Kidney (tissue), 13 donors: ENCODE measurements at regions not wholly inside any gene's neighbourhood (a gene's known extent, or its start where the extent isn't known, plus 50 kb on each side); places are given as distances from the start of the nearest gene placed in this dataset.

Experiments
- DNase-seq, 5 donors: peaks; one replicate each; pipeline ENCODE4 v3.0.0-alpha.2; 2013 to 2020
- FAIRE-seq: peaks from 2 replicates; lab custom pipeline; 2012; peaks lifted over from hg19 to GRCh38; lab: Jason Lieb, UNC
- H3K27ac ChIP-seq, 2 donors: one replicate each; pipeline ENCODE4 v1.7.0; 2013; ENCODE audit warnings: low read depth in 2 of 2, low read length in 2 of 2, inconsistent platforms in 1 of 2
- H3K27me3 ChIP-seq: one replicate; pipeline ENCODE4 v1.7.1; 2013; ENCODE audit warnings: low read length, inconsistent platforms; ENCODE audit not compliant: control insufficient read depth, insufficient read depth
- H3K36me3 ChIP-seq, 3 donors: one replicate each; pipeline versions ENCODE4 v1.7.0 to v1.7.1; 2013; ENCODE audit warnings: low read length in 3 of 3, control low read depth in 1 of 3, inconsistent platforms in 1 of 3; ENCODE audit not compliant: insufficient read depth in 3 of 3, control insufficient read depth in 2 of 3
- H3K4me1 ChIP-seq, 3 donors: one replicate each; pipeline versions ENCODE4 v1.7.0 to v1.7.1; 2013; ENCODE audit warnings: low read length in 3 of 3, inconsistent platforms in 1 of 3, low read depth in 1 of 3; ENCODE audit not compliant: control insufficient read depth in 2 of 3, insufficient read depth in 2 of 3
- H3K4me3 ChIP-seq, 3 donors: one replicate each; pipeline versions ENCODE4 v1.7.0 to v1.8.1; 2013; ENCODE audit warnings: low read length in 3 of 3, control low read depth in 1 of 3, inconsistent platforms in 1 of 3
- H3K9ac ChIP-seq, 3 donors: one replicate each; pipeline versions ENCODE4 v1.7.0 to v1.7.1; 2013; ENCODE audit warnings: low read length in 3 of 3, control low read depth in 1 of 3, inconsistent platforms in 1 of 3
- H3K9me3 ChIP-seq, 3 donors: one replicate each; pipeline versions ENCODE4 v1.7.0 to v1.7.1; 2013; ENCODE audit warnings: low read length in 3 of 3, control low read depth in 1 of 3, inconsistent platforms in 1 of 3; ENCODE audit not compliant: control insufficient read depth in 2 of 3, insufficient read depth in 1 of 3
- intact Hi-C: fragments of 100-400 bp; cut with DNase I; formaldehyde crosslinking; loops from one replicate; pipeline ENCODE4 v1.11.1; 2022
- TF ChIP-seq, protein P1 (sequence below): IDR thresholded peaks from 3 replicates; pipeline ENCODE4 v1.5.1; 2012; ENCODE audit warnings: mild to moderate bottlenecking, moderate library complexity, borderline replicate concordance; ENCODE audit not compliant: insufficient read depth; ENCODE audit errors: extremely low read depth
- donor health status: control.
- donor health status: control.
- donor health status: control.
- donor health status: control.
- donor health status: control.
- donor health status: DM: yes; HTN: yes; CAD: no.
- donor health status: Normal renal cell carcinoma (clear cell type).

DNA sequence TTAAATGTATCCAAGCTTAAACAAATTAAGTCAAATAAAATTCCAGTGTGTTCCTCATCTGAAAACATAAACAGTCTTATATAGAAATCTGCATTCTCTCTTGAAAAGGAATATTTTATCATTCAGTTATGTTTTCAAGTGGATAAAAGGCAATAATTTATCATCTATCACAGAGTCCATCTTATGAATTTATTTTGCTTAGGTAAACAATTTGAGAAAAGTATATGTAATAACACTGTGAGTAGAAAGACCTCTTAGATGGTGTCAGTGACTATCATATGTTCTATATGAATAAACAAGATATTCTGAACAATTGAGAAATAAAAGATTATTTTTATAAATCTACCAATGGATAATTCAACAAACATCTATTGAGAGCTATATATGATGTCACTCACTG lies 397.6 kb upstream of the GJE1 start:
- intact Hi-C loops: no loop called here
- Histone ChIP-seq H3K27me3 (no peaks in the 10 kb centered on the region), H3K9ac (no peak overlapping the region), H3K36me3 (no peaks in the 10 kb centered on the region), H3K4me1 (no peaks in the 10 kb centered on the region), H3K27ac (no peak overlapping the region), H3K9me3 (no peaks in the 10 kb centered on the region), H3K4me3 (no peak overlapping the region)
- no peak for DNase-seq
- FAIRE-seq: no peak
- TF ChIP-seq, protein P1, sequence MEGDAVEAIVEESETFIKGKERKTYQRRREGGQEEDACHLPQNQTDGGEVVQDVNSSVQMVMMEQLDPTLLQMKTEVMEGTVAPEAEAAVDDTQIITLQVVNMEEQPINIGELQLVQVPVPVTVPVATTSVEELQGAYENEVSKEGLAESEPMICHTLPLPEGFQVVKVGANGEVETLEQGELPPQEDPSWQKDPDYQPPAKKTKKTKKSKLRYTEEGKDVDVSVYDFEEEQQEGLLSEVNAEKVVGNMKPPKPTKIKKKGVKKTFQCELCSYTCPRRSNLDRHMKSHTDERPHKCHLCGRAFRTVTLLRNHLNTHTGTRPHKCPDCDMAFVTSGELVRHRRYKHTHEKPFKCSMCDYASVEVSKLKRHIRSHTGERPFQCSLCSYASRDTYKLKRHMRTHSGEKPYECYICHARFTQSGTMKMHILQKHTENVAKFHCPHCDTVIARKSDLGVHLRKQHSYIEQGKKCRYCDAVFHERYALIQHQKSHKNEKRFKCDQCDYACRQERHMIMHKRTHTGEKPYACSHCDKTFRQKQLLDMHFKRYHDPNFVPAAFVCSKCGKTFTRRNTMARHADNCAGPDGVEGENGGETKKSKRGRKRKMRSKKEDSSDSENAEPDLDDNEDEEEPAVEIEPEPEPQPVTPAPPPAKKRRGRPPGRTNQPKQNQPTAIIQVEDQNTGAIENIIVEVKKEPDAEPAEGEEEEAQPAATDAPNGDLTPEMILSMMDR: no peak

- no peak for FAIRE-seq
- DNase-seq: no peak
Measured at GRCh38 chr6:141734071-141734840, 398.5 kb upstream of the GJE1 start.

DNA sequence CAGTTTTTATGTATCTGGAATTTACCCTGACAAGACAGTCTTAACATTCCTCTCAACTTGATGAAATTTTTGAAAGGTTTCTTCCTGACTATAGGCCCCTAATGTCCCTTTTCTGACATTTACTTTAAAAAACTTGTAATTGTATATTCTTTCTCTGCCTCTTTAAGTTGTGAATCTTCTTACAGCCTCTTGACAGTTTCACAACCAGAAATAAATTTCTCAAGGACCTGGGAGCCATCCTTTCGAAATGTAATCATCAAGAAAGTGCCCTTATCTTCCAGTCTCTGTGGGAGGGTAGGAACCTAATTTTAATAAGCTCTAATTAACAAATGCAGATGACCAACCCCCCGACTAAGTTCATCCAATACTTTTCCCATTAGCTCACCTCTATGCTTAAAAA lies 403.6 kb upstream of the GJE1 start:
- Histone ChIP-seq H3K4me1 (no peaks in the 10 kb centered on the region), H3K9ac (no peak overlapping the region), H3K9me3 (no peaks in the 10 kb centered on the region), H3K27me3 (no peaks in the 10 kb centered on the region), H3K4me3 (no peak overlapping the region), H3K36me3 (no peaks in the 10 kb centered on the region), H3K27ac (no peak overlapping the region)
- DNase-seq (peak in 2 of 5 donors; percentile 67 to 74), FAIRE-seq (no peak)
- TF ChIP-seq, protein P1: no peak
- intact Hi-C loops: no loop called here

More at GRCh38 chr6:141734071-141734840, 398.5 kb upstream of the GJE1 start:
- H3K36me3 ChIP-seq: no peaks in the 10 kb centered on the region
- TF ChIP-seq, protein P1: no peak
- H3K27me3 ChIP-seq: no peaks in the 10 kb centered on the region
- no peaks in the 10 kb centered on the region for H3K4me1 ChIP-seq
- H3K4me3 ChIP-seq: no peak overlapping the region
- intact Hi-C loops: no loop called here
- no peak overlapping the region for H3K9ac ChIP-seq
- no peaks in the 10 kb centered on the region for H3K9me3 ChIP-seq
- H3K27ac ChIP-seq: no peak overlapping the region
